Endothelial cell (in vitro differentiated cells): ENCODE measurements at regions not wholly inside any gene's neighbourhood (a gene's known extent, or its start where the extent isn't known, plus 50 kb on each side); places are given as distances from the start of the nearest gene placed in this dataset.

ENCODE experiments used
- DNase-seq: peaks from one replicate; pipeline ENCODE4 v3.0.0; 2021; ENCODE audit warnings: low spot score
- H3K27ac Mint-ChIP-seq: one replicate; pipeline ENCODE4 v1.8.0; 2021; ENCODE audit warnings: mixed read lengths, inconsistent platforms; ENCODE audit not compliant: unreplicated experiment
- H3K27me3 Mint-ChIP-seq: one replicate; pipeline ENCODE4 v1.8.0; 2021; ENCODE audit warnings: mild to moderate bottlenecking, moderate library complexity, mixed read lengths, inconsistent platforms; ENCODE audit not compliant: unreplicated experiment
- H3K36me3 Mint-ChIP-seq: one replicate; pipeline ENCODE4 v1.8.0; 2021; ENCODE audit warnings: mild to moderate bottlenecking, low read depth, mixed read lengths, inconsistent platforms; ENCODE audit not compliant: unreplicated experiment
- H3K4me1 Mint-ChIP-seq: one replicate; pipeline ENCODE4 v1.8.0; 2021; ENCODE audit warnings: mild to moderate bottlenecking, mixed read lengths, inconsistent platforms; ENCODE audit not compliant: unreplicated experiment
- H3K4me3 Mint-ChIP-seq: one replicate; pipeline ENCODE4 v1.8.0; 2021; ENCODE audit warnings: mild to moderate bottlenecking, mixed read lengths, inconsistent platforms; ENCODE audit not compliant: unreplicated experiment
- H3K9me3 Mint-ChIP-seq: one replicate; pipeline ENCODE4 v1.8.0; 2021; ENCODE audit warnings: mixed read lengths, inconsistent platforms; ENCODE audit not compliant: unreplicated experiment
- CTCF ChIP-seq: fragments of 200-600 bp; sonication (generic); IDR thresholded peaks from one replicate; pipeline ENCODE4 v1.5.0; 2021; ENCODE audit warnings: antibody characterized with exemption; ENCODE audit not compliant: unreplicated experiment

GRCh38 chr12:83361475-83361874 is 674.8 kb downstream of the TMTC2 start:
- TF ChIP-seq CTCF = no peak
- H3K27me3 Mint-ChIP-seq = peaks cover 2% of the 10 kb centered on the region

GRCh38 chr12:83361071-83361470 is 674.4 kb downstream of the TMTC2 start:
- Mint-ChIP-seq H3K27me3 (peaks cover 2% of the 10 kb centered on the region), H3K4me1 (no peaks in the 10 kb centered on the region), H3K36me3 (no peaks in the 10 kb centered on the region), H3K27ac (no peak overlapping the region), H3K9me3 (no peaks in the 10 kb centered on the region), H3K4me3 (no peak overlapping the region)
- no peak for DNase-seq
- no peak for TF ChIP-seq CTCF

More at GRCh38 chr12:83361475-83361874, 674.8 kb downstream of the TMTC2 start:
- no peaks in the 10 kb centered on the region for H3K4me1 Mint-ChIP-seq
- no peaks in the 10 kb centered on the region for H3K9me3 Mint-ChIP-seq
- no peak overlapping the region for H3K27ac Mint-ChIP-seq
- DNase-seq = no peak
- H3K4me3 Mint-ChIP-seq = no peak overlapping the region
- H3K36me3 Mint-ChIP-seq = no peaks in the 10 kb centered on the region

DNA sequence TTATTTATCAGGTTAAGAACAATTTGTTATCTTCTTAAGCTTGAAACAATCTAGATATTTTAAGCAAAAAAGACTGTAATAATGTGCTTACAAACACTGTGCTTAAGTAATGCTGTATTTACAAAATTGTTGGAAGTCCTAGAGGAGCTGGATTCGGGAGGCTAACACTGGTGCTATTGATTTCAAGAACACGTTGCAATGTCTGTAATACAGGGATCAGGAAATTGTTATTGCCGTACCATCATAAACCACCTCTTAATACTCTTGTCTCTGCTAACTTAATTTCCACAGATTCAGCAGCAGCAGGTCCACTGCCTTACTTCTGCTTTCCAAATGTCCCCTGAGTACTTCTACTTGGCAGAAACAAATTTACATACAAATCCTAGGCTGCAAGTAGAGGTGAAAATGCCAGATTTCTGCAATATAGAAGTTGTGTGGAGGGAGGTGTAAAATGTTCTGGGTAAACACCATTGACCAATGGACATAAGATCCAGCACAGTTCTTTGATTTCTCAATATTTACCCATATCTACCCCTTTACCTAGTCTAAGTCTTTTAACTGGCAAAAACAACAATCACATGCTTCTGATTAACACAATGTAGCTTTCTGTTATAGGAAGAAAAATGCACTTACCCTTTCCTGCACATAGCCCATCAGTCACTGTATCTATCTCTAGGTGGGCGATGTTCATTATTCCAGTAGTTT is 663.4 kb downstream of the TMTC2 start:
- no peak for TF ChIP-seq CTCF
- H3K27me3 Mint-ChIP-seq = no peaks in the 10 kb centered on the region
- no peaks in the 10 kb centered on the region for H3K36me3 Mint-ChIP-seq
- H3K4me3 Mint-ChIP-seq = no peak overlapping the region
- no peak for DNase-seq
- H3K27ac Mint-ChIP-seq = no peak overlapping the region
- no peaks in the 10 kb centered on the region for H3K9me3 Mint-ChIP-seq
- H3K4me1 Mint-ChIP-seq = no peaks in the 10 kb centered on the region

- Mint-ChIP-seq H3K27ac (no peak overlapping the region), H3K4me1 (no peaks in the 10 kb centered on the region), H3K36me3 (no peaks in the 10 kb centered on the region), H3K9me3 (no peaks in the 10 kb centered on the region), H3K4me3 (no peak overlapping the region), H3K27me3 (no peaks in the 10 kb centered on the region)
- DNase-seq = no peak
- TF ChIP-seq CTCF = no peak
Observed at GRCh38 chr12:83346333-83346732, 659.6 kb downstream of the TMTC2 start.

DNA sequence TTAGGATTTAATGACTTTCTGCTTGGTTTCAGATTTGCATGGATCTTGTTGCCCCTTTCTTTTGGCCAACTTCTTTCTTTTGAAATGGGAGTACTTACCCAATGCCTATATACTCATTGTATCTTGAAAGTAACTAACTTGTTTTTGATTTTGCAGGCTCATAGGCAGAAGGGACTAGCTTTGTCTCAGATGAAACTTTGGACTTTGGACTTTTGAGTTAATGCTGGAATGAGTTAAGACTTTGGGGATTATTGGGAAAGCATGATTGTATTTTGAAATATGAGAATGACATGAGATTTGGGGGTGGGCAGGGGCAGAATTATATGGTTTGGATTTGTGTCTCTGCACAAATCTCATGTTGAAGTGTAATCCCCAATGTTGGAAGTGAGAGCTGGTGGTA is 657.1 kb downstream of the TMTC2 start:
- no peaks in the 10 kb centered on the region for H3K36me3 Mint-ChIP-seq
- no peaks in the 10 kb centered on the region for H3K9me3 Mint-ChIP-seq
- no peak for DNase-seq
- TF ChIP-seq CTCF = no peak
- no peak overlapping the region for H3K4me3 Mint-ChIP-seq
- peaks cover 1% of the 10 kb centered on the region for H3K27me3 Mint-ChIP-seq
- no peak overlapping the region for H3K27ac Mint-ChIP-seq
- no peaks in the 10 kb centered on the region for H3K4me1 Mint-ChIP-seq
